NT2/D1 (cell line): ENCODE measurements at regions not wholly inside any gene's neighbourhood (a gene's known extent, or its start where the extent isn't known, plus 50 kb on each side); places are given as distances from the start of the nearest gene placed in this dataset.

Source experiments
- SUZ12 ChIP-seq: IDR thresholded peaks from 2 replicates; pipeline ENCODE4 v1.6.1; 2011; ENCODE audit not compliant: insufficient read length, insufficient read depth; ENCODE audit errors: extremely low read depth
- YY1 ChIP-seq: IDR thresholded peaks from 2 replicates; pipeline ENCODE4 v1.6.1; 2011; ENCODE audit not compliant: insufficient read length, insufficient read depth
- ZNF274 ChIP-seq: IDR thresholded peaks from 2 replicates; pipeline ENCODE4 v1.6.1; 2011; ENCODE audit warnings: mild to moderate bottlenecking, low read depth, low read length

GRCh38 chr21:32190493-32191144, 88.2 kb downstream of the MIS18A start:
- TF ChIP-seq YY1 (no peak), SUZ12 (no peak), ZNF274 (no peak)
